Activated CD8-positive, alpha-beta T cell treated with anti-CD3 and anti-CD28 coated beads for 36 hours (primary cell): ENCODE measurements at regions not wholly inside any gene's neighbourhood (a gene's known extent, or its start where the extent isn't known, plus 50 kb on each side); places are given as distances from the start of the nearest gene placed in this dataset.

Experiments used
- ATAC-seq: fragments of 200-7000 bp; cut with Tn5 transposase; one replicate; pipeline ENCODE4 v1.10.0; 2021; ENCODE audit warnings: mild to moderate bottlenecking, moderate library complexity
- CTCF ChIA-PET: fragments of 350-600 bp; sonication (Branson Sonifier 250); formaldehyde crosslinking; loops from one replicate; lab custom pipeline; 2021; ENCODE audit warnings: antibody characterized with exemption; lab: Charles Lee
- POLR2A ChIA-PET: fragments of 350-600 bp; sonication (Branson Sonifier 250); formaldehyde crosslinking; loops from one replicate; lab custom pipeline; 2021; ENCODE audit warnings: antibody characterized with exemption; lab: Charles Lee
- DNase-seq: peaks from one replicate; pipeline ENCODE4 v3.0.0-alpha.2; 2020
- H3K27ac Mint-ChIP-seq: one replicate; pipeline ENCODE4 v1.8.0; 2021; ENCODE audit warnings: mild to moderate bottlenecking, mixed read lengths
- H3K27me3 Mint-ChIP-seq: one replicate; pipeline ENCODE4 v1.8.0; 2021; ENCODE audit warnings: mixed read lengths
- H3K36me3 Mint-ChIP-seq: one replicate; pipeline ENCODE4 v1.8.0; 2021; ENCODE audit warnings: low read depth, mixed read lengths
- H3K4me1 Mint-ChIP-seq: one replicate; pipeline ENCODE4 v1.8.0; 2021; ENCODE audit warnings: low read depth, mixed read lengths
- H3K4me3 Mint-ChIP-seq: one replicate; pipeline ENCODE4 v1.8.0; 2021; ENCODE audit warnings: mild to moderate bottlenecking, moderate library complexity, mixed read lengths
- H3K9me3 Mint-ChIP-seq: one replicate; pipeline ENCODE4 v1.8.0; 2021; ENCODE audit warnings: mixed read lengths
- CTCF ChIP-seq: fragments of 200-600 bp; IDR thresholded peaks from one replicate; pipeline ENCODE4 v1.8.0; 2022; ENCODE audit warnings: antibody characterized with exemption, mild to moderate bottlenecking
- intact Hi-C: fragments of 100-400 bp; cut with micrococcal nuclease; formaldehyde crosslinking; loops from one replicate; pipeline ENCODE4 v1.10.0; 2022

DNA sequence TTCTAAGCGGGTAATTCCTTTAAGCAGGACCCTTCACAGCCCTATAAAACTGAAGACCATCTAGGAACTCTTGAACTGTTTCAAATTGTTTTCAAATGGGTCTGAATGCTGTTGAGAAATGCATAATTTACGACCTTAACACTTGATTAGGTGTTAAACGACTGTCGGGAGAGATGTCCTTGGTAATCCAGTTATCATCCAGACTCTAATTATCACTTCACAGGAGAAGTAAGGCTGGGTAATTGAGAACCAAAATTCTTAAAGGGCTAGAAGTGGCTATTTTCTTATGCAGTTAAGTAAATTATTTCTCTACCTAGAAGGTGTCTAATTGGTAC lies 276.7 kb upstream of the TBC1D5 start:
- Mint-ChIP-seq H3K4me3 (no peak overlapping the region), H3K4me1 (peaks cover 8% of the 10 kb centered on the region), H3K9me3 (no peaks in the 10 kb centered on the region), H3K27ac (no peak overlapping the region), H3K27me3 (peaks cover 7% of the 10 kb centered on the region), H3K36me3 (no peaks in the 10 kb centered on the region)
- POLR2A ChIA-PET: no interaction called here
- ATAC-seq: no peak
- DNase-seq: no peak
- no peak for TF ChIP-seq CTCF
- CTCF ChIA-PET: no interaction called here
- intact Hi-C loops: no loop called here

DNA sequence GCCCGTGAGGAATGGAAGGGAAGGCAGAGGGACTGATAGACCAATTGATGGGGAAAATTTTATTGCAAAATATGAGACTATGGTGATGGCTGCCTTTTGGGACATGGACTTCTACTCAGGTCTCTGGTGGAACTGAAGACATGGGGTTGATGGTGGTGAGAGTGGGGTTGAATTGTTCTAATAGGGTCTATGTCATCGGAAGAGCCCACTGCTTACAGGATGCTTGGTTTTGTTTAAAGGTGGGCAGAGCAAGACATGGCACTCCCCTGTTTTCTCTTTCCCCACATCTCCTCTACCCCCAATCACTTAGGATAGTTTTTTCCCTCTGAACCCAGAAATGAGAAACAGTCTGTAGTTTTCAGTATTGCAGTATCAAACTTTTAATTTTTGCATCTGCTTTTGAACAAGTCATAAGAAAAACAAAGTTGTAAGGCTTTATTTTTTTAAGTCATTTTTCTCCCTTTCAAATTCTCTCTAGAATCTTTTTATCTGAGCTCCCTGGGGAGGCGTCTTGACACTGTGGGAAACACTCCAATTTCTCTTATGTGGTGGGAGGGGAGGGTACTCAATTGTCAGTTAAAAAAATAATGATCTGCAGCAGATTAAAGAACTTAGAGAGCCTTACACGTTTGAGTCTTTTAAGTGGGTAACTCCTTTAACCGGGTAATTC lies 276.2 kb upstream of the TBC1D5 start:
- DNase-seq: no peak
- no peak overlapping the region for H3K4me3 Mint-ChIP-seq
- ChIA-PET POLR2A (no interaction called here), CTCF (no interaction called here)
- H3K36me3 Mint-ChIP-seq: no peaks in the 10 kb centered on the region
- no peak for TF ChIP-seq CTCF
- ATAC-seq: no peak
- no peak overlapping the region for H3K27ac Mint-ChIP-seq
- peaks cover 8% of the 10 kb centered on the region for H3K4me1 Mint-ChIP-seq
- intact Hi-C loops: no loop called here
- no peaks in the 10 kb centered on the region for H3K9me3 Mint-ChIP-seq
- H3K27me3 Mint-ChIP-seq: peaks cover 7% of the 10 kb centered on the region

DNA sequence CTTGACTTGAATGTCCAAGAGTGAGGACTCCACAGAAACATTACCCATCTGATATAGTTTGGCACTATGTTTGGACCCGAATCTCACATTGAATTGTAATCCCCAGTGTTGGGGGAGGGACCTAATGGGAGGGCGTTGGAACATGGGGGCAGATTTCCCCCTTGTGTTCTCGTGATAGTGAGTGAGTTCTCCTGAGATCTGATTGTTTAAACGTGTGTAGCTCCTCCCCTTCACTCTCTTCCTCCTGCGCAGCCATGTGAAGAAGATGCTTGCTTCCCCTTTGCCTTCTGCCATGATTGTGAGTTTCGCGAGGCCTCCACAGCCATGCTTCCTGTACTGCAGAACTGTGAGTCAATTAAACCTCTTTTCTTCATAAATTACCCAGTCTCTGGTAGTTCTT lies 273.9 kb upstream of the TBC1D5 start:
- ChIA-PET CTCF (no interaction called here), POLR2A (no interaction called here)
- ATAC-seq: no peak

DNA sequence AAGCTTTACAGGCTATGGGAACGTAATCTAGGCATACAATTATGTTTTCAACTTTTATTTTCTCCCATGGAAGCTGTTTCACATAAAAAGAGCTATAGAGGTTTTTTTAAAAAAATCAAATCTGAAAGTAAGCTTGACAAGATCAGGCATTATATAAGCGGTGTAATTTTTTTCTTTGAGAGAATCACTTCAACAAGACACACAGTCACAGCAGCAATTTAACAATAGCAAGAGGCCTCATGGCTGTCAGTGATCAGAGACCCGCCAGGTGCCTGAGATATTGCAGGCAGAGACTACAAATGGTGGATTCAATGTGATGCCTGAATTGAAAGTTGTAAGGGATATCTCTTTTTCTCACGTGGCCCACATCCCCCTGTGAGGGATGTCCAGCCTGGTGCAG lies 270.5 kb upstream of the TBC1D5 start:
- ATAC-seq (no peak), DNase-seq (no peak)
- Mint-ChIP-seq H3K4me3 (no peak overlapping the region), H3K4me1 (no peaks in the 10 kb centered on the region), H3K27ac (no peak overlapping the region), H3K36me3 (no peaks in the 10 kb centered on the region), H3K9me3 (no peaks in the 10 kb centered on the region), H3K27me3 (no peaks in the 10 kb centered on the region)
- ChIA-PET CTCF (no interaction called here), POLR2A (no interaction called here)
- TF ChIP-seq CTCF: no peak
- intact Hi-C loops: no loop called here

More for the DNA sequence above, 273.9 kb upstream of the TBC1D5 start:
- Mint-ChIP-seq H3K27ac (no peak overlapping the region), H3K4me1 (peaks cover 8% of the 10 kb centered on the region), H3K4me3 (no peak overlapping the region), H3K27me3 (peaks cover 7% of the 10 kb centered on the region), H3K36me3 (no peaks in the 10 kb centered on the region), H3K9me3 (no peaks in the 10 kb centered on the region)
- no peak for DNase-seq
- no peak for TF ChIP-seq CTCF
- intact Hi-C loops: no loop called here

- Mint-ChIP-seq H3K27ac (no peak overlapping the region), H3K4me3 (no peak overlapping the region), H3K4me1 (no peaks in the 10 kb centered on the region), H3K36me3 (no peaks in the 10 kb centered on the region), H3K9me3 (no peaks in the 10 kb centered on the region), H3K27me3 (no peaks in the 10 kb centered on the region)
- no peak for DNase-seq
- intact Hi-C loops: no loop called here
- no peak for ATAC-seq
- TF ChIP-seq CTCF: no peak
- ChIA-PET CTCF (no interaction called here), POLR2A (no interaction called here)
Observed at GRCh38 chr3:18012436-18012835, 270.0 kb upstream of the TBC1D5 start.
